ENCODE measurements at regions not wholly inside any gene's neighbourhood (a gene's known extent, or its start where the extent isn't known, plus 50 kb on each side); places are given as distances from the start of the nearest gene placed in this dataset.

DNA sequence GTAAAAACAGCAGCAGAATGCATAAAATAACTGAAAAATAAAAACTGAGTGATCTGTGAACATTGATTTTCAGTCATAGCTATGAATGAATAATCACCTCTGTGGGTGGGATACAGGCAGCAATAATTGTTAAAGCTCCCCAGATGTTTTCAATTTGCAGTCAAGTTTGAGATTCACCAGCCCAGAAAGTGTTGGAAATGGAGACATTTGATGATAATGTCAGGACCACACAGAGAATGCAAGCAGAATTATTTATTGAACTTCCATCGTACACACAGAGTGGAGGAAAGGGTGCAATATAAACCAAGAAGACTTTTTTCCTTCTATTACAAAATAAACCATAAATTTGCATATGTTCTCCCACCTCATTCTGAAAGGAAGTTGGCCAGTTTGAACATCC is 601.7 kb downstream of the ANKRD7 start:
- peaks cover 0 to 3% of the 10 kb centered on the region in 2 donors for H3K36me3 ChIP-seq
- no peaks in the 10 kb centered on the region for H3K9me3 ChIP-seq
- H3K4me1 ChIP-seq, result no peaks in the 10 kb centered on the region
- TF ChIP-seq, protein P1, sequence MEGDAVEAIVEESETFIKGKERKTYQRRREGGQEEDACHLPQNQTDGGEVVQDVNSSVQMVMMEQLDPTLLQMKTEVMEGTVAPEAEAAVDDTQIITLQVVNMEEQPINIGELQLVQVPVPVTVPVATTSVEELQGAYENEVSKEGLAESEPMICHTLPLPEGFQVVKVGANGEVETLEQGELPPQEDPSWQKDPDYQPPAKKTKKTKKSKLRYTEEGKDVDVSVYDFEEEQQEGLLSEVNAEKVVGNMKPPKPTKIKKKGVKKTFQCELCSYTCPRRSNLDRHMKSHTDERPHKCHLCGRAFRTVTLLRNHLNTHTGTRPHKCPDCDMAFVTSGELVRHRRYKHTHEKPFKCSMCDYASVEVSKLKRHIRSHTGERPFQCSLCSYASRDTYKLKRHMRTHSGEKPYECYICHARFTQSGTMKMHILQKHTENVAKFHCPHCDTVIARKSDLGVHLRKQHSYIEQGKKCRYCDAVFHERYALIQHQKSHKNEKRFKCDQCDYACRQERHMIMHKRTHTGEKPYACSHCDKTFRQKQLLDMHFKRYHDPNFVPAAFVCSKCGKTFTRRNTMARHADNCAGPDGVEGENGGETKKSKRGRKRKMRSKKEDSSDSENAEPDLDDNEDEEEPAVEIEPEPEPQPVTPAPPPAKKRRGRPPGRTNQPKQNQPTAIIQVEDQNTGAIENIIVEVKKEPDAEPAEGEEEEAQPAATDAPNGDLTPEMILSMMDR (IDR thresholded peaks at IDR 0.05), result no peak
- TF ChIP-seq POLR2A (IDR thresholded peaks at IDR 0.05), result no peak
- H3K27ac ChIP-seq, result no peak overlapping the region
- no peak for DNase-seq
- H3K27me3 ChIP-seq, result no peaks in the 10 kb centered on the region
- intact Hi-C loops (cut with DNase I; ENCODE audit: low total_unique reads), result no loop called here
- no peak overlapping the region for H3K4me3 ChIP-seq

DNA sequence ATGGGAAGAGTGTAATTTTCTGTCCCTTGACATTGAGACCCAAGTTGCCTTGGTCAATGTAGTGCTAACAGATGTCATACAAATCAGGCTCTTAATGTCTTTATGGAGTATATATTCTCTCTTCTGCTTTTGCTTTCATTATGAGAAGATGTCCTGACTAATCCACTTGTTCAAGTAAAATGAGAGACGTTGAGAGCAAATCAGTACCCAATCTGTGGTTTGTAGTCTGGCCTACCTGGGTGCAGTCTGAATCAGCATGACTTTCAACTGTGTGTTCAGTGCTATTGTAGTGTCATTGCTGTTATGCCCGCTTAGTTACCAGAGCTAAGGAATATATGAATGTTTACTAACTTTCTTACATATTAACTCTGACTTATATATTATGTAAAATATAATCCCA is 612.4 kb downstream of the ANKRD7 start:
- no peak for DNase-seq
- TF ChIP-seq POLR2A (IDR thresholded peaks at IDR 0.05), result no peak
- TF ChIP-seq, protein P1 (IDR thresholded peaks at IDR 0.05), result no peak
- Histone ChIP-seq H3K4me1 (no peaks in the 10 kb centered on the region), H3K9me3 (no peaks in the 10 kb centered on the region), H3K36me3 (no peaks in the 10 kb centered on the region), H3K4me3 (no peak overlapping the region), H3K27me3 (no peaks in the 10 kb centered on the region), H3K27ac (no peak overlapping the region)
- intact Hi-C loops (cut with DNase I; ENCODE audit: low total_unique reads), result no loop called here

GRCh38 chr7:118839515-118839914 is 615.0 kb downstream of the ANKRD7 start:
- TF ChIP-seq POLR2A (IDR thresholded peaks at IDR 0.05), result no peak
- TF ChIP-seq, protein P1 (IDR thresholded peaks at IDR 0.05), result no peak
- Histone ChIP-seq H3K36me3 (no peaks in the 10 kb centered on the region), H3K4me1 (no peaks in the 10 kb centered on the region), H3K4me3 (no peak overlapping the region), H3K27ac (no peak overlapping the region), H3K9me3 (no peaks in the 10 kb centered on the region), H3K27me3 (no peaks in the 10 kb centered on the region)
- intact Hi-C loops (cut with DNase I; ENCODE audit: low total_unique reads), result no loop called here
- no peak for DNase-seq

- no peak for DNase-seq
- no peak overlapping the region for H3K27ac ChIP-seq
- no peak overlapping the region for H3K4me3 ChIP-seq
- TF ChIP-seq, protein P1 (IDR thresholded peaks at IDR 0.05), result no peak
- TF ChIP-seq POLR2A (IDR thresholded peaks at IDR 0.05), result no peak
- no peaks in the 10 kb centered on the region for H3K36me3 ChIP-seq
- intact Hi-C loops (cut with DNase I; ENCODE audit: low total_unique reads), result no loop called here
- no peaks in the 10 kb centered on the region for H3K4me1 ChIP-seq
- H3K9me3 ChIP-seq, result no peaks in the 10 kb centered on the region
- H3K27me3 ChIP-seq, result no peaks in the 10 kb centered on the region
Observed at GRCh38 chr7:118843456-118843855, 619.0 kb downstream of the ANKRD7 start.

- Histone ChIP-seq H3K9me3 (no peaks in the 10 kb centered on the region), H3K27ac (no peak overlapping the region), H3K4me1 (no peaks in the 10 kb centered on the region), H3K36me3 (no peaks in the 10 kb centered on the region), H3K27me3 (no peaks in the 10 kb centered on the region), H3K4me3 (no peak overlapping the region)
- intact Hi-C loops (cut with DNase I; ENCODE audit: low total_unique reads), result no loop called here
- no peak for DNase-seq
- TF ChIP-seq POLR2A (IDR thresholded peaks at IDR 0.05), result no peak
- TF ChIP-seq, protein P1 (IDR thresholded peaks at IDR 0.05), result no peak
Observed at GRCh38 chr7:118844748-118845147, 620.2 kb downstream of the ANKRD7 start.
